ENCODE measurements at regions not wholly inside any gene's neighbourhood (a gene's known extent, or its start where the extent isn't known, plus 50 kb on each side); places are given as distances from the start of the nearest gene placed in this dataset.

- TF ChIP-seq CTCF (IDR thresholded peaks at IDR 0.05) (no peak), POLR2A (IDR thresholded peaks at IDR 0.05) (no peak)
These were observed 836.1 kb downstream of the CBLN2 start for GRCh38 chr18:71707985-71708500.
